ENCODE measurements at regions not wholly inside any gene's neighbourhood (a gene's known extent, or its start where the extent isn't known, plus 50 kb on each side); places are given as distances from the start of the nearest gene placed in this dataset.

GRCh38 chr11:19579957-19580356 lies 132.7 kb upstream of the NAV2 start:
- no peaks in the 10 kb centered on the region for H3K36me3 ChIP-seq (ENCODE audit: control insufficient read depth, insufficient read depth, low read length)
- H3K27me3 ChIP-seq (replicated peaks; ENCODE audit: control insufficient read depth, insufficient read depth, low read length), result no peaks in the 10 kb centered on the region; the same call in 1 of the 2 replicates
- DNase-seq (ENCODE audit: extremely low read depth, insufficient read length), result no peak
- TF ChIP-seq CTCF (IDR thresholded peaks at IDR 0.05; ENCODE audit: insufficient read depth, low read length, poor library complexity, severe bottlenecking), result no peak
- no peak overlapping the region for H3K4me3 ChIP-seq (replicated peaks; ENCODE audit: low read depth, low read length)

- Histone ChIP-seq H3K4me3 (replicated peaks; ENCODE audit: low read depth, low read length) (no peak overlapping the region), H3K27me3 (replicated peaks; ENCODE audit: control insufficient read depth, insufficient read depth, low read length) (no peaks in the 10 kb centered on the region; the same call in 1 of the 2 replicates), H3K36me3 (ENCODE audit: control insufficient read depth, insufficient read depth, low read length) (no peaks in the 10 kb centered on the region)
- DNase-seq (ENCODE audit: extremely low read depth, insufficient read length), result no peak
- TF ChIP-seq CTCF (IDR thresholded peaks at IDR 0.05; ENCODE audit: insufficient read depth, low read length, poor library complexity, severe bottlenecking), result no peak
These were observed 133.8 kb upstream of the NAV2 start for GRCh38 chr11:19578871-19579270.

GRCh38 chr11:19577976-19578619 lies 134.5 kb upstream of the NAV2 start:
- TF ChIP-seq CTCF (IDR thresholded peaks at IDR 0.05; ENCODE audit: insufficient read depth, low read length, poor library complexity, severe bottlenecking), result no peak
- no peak overlapping the region for H3K4me3 ChIP-seq (replicated peaks; ENCODE audit: low read depth, low read length)
- no peaks in the 10 kb centered on the region; the same call in 1 of the 2 replicates for H3K27me3 ChIP-seq (replicated peaks; ENCODE audit: control insufficient read depth, insufficient read depth, low read length)
- no peaks in the 10 kb centered on the region for H3K36me3 ChIP-seq (ENCODE audit: control insufficient read depth, insufficient read depth, low read length)
- no peak for DNase-seq (ENCODE audit: extremely low read depth, insufficient read length)

GRCh38 chr11:19577391-19577975 lies 135.2 kb upstream of the NAV2 start:
- no peak overlapping the region for H3K4me3 ChIP-seq (replicated peaks; ENCODE audit: low read depth, low read length)
- no peaks in the 10 kb centered on the region for H3K36me3 ChIP-seq (ENCODE audit: control insufficient read depth, insufficient read depth, low read length)
- no peak for DNase-seq (ENCODE audit: extremely low read depth, insufficient read length)
- H3K27me3 ChIP-seq (replicated peaks; ENCODE audit: control insufficient read depth, insufficient read depth, low read length), result no peaks in the 10 kb centered on the region; the same call in 1 of the 2 replicates
- no peak for TF ChIP-seq CTCF (IDR thresholded peaks at IDR 0.05; ENCODE audit: insufficient read depth, low read length, poor library complexity, severe bottlenecking)

- Histone ChIP-seq H3K27me3 (replicated peaks; ENCODE audit: control insufficient read depth, insufficient read depth, low read length) (no peaks in the 10 kb centered on the region; the same call in 1 of the 2 replicates), H3K36me3 (ENCODE audit: control insufficient read depth, insufficient read depth, low read length) (no peaks in the 10 kb centered on the region), H3K4me3 (replicated peaks; ENCODE audit: low read depth, low read length) (no peak overlapping the region)
- DNase-seq (ENCODE audit: extremely low read depth, insufficient read length), result no peak
- TF ChIP-seq CTCF (IDR thresholded peaks at IDR 0.05; ENCODE audit: insufficient read depth, low read length, poor library complexity, severe bottlenecking), result no peak
These were observed 135.7 kb upstream of the NAV2 start for GRCh38 chr11:19576903-19577302.
